OCI-LY7 (cell line): ENCODE measurements at regions not wholly inside any gene's neighbourhood (a gene's known extent, or its start where the extent isn't known, plus 50 kb on each side); places are given as distances from the start of the nearest gene placed in this dataset.

Experiments used
- BruUV-seq: library from RNA; stranded (reverse); fragments of 400-500 nt; replicated peaks from 2 replicates; lab custom pipeline; 2021; lab: Mats Ljungman, UMichigan
- CTCF ChIA-PET: fragments of 300-600 bp; sonication (Branson Sonifier 250); formaldehyde crosslinking; loops from one replicate; lab custom pipeline; 2022; ENCODE audit warnings: antibody characterized with exemption; ENCODE audit not compliant: unreplicated experiment; lab: Charles Lee
- POLR2A ChIA-PET: fragments of 300-600 bp; sonication (Branson Sonifier 250); formaldehyde crosslinking; loops from one replicate; lab custom pipeline; 2022; ENCODE audit warnings: antibody characterized with exemption; lab: Charles Lee
- DNase-seq: peaks from one replicate; pipeline ENCODE4 v3.0.0-alpha.2; 2015; ENCODE audit warnings: low spot score
- H2AFZ ChIP-seq: fragments of 200-600 bp; sonication (generic), shearing (Covaris generic); 2 replicates; pipeline ENCODE4 v1.6.1; 2014; ENCODE audit warnings: mild to moderate bottlenecking, antibody characterized with exemption, low read length, moderate library complexity
- H3K27ac ChIP-seq: fragments of 200-600 bp; sonication (generic); 2 replicates; pipeline ENCODE4 v1.5.1; 2014; ENCODE audit warnings: mixed run types, low read depth, mild to moderate bottlenecking, moderate library complexity, low read length, inconsistent platforms; ENCODE audit not compliant: poor library complexity, severe bottlenecking
- H3K36me3 ChIP-seq: fragments of 200-600 bp; sonication (generic); 2 replicates; pipeline ENCODE4 v1.6.1; 2014; ENCODE audit warnings: mild to moderate bottlenecking, antibody characterized with exemption, low read length, moderate library complexity, mixed read lengths; ENCODE audit not compliant: insufficient read depth
- H3K4me1 ChIP-seq: fragments of 200-600 bp; sonication (generic); 2 replicates; pipeline ENCODE4 v1.5.1; 2014; ENCODE audit warnings: mild to moderate bottlenecking, low read length; ENCODE audit not compliant: insufficient read depth, poor library complexity, severe bottlenecking
- H3K4me2 ChIP-seq: fragments of 200-600 bp; sonication (generic); 2 replicates; pipeline ENCODE4 v1.6.1; 2014; ENCODE audit warnings: mild to moderate bottlenecking, low read length
- H3K4me3 ChIP-seq: fragments of 200-600 bp; sonication (generic); 2 replicates; pipeline ENCODE4 v1.5.1; 2014; ENCODE audit warnings: mild to moderate bottlenecking, low read depth, low read length; ENCODE audit not compliant: poor library complexity, severe bottlenecking
- H3K79me2 ChIP-seq: fragments of 200-600 bp; sonication (generic); 2 replicates; pipeline ENCODE4 v1.6.1; 2016; ENCODE audit warnings: low read depth, mild to moderate bottlenecking, low read length, moderate library complexity, mixed read lengths; ENCODE audit not compliant: insufficient read depth
- H3K9me2 ChIP-seq: fragments of 200-600 bp; sonication (generic); 2 replicates; pipeline ENCODE4 v1.6.1; 2016; ENCODE audit warnings: mild to moderate bottlenecking, low read length, mixed read lengths; ENCODE audit not compliant: insufficient read depth
- H3K9me3 ChIP-seq: fragments of 200-600 bp; sonication (generic); 2 replicates; pipeline ENCODE4 v1.6.1; 2014; ENCODE audit warnings: mild to moderate bottlenecking, mixed run types, low read length, mixed read lengths
- H4K20me1 ChIP-seq: fragments of 200-600 bp; sonication (generic); 2 replicates; pipeline ENCODE4 v1.6.1; 2014; ENCODE audit warnings: mild to moderate bottlenecking, antibody characterized with exemption, low read length, moderate library complexity, mixed read lengths; ENCODE audit not compliant: insufficient read depth
- CTCF ChIP-seq: fragments of 200-600 bp; sonication (generic); conservative IDR thresholded peaks from 2 replicates; pipeline ENCODE4 v1.5.1; 2014; ENCODE audit warnings: mild to moderate bottlenecking, antibody characterized with exemption, low read length, moderate library complexity, mixed read lengths
- EZH2phosphoT487 ChIP-seq: fragments of 200-600 bp; sonication (generic); IDR thresholded peaks from 2 replicates; pipeline ENCODE4 v1.6.1; 2018; ENCODE audit warnings: low read depth, borderline replicate concordance, mild to moderate bottlenecking, mixed run types, antibody characterized with exemption, low read length, moderate library complexity, mixed read lengths
- intact Hi-C: fragments of 100-400 bp; cut with micrococcal nuclease; formaldehyde crosslinking; loops from one replicate; pipeline ENCODE4 v1.10.0; 2022; ENCODE audit not compliant: unreplicated experiment

GRCh38 chr3:53422954-53423698 is 71.3 kb upstream of the CACNA1D start:
- no TSS peak for BruUV-seq
- Histone ChIP-seq H3K9me3 (no peaks in the 10 kb centered on the region), H3K4me2 (no peak overlapping the region), H3K27ac (no peak overlapping the region), H3K4me1 (no peaks in the 10 kb centered on the region), H3K79me2 (no peaks in the 10 kb centered on the region), H3K36me3 (no peaks in the 10 kb centered on the region), H4K20me1 (no peaks in the 10 kb centered on the region), H3K4me3 (no peak overlapping the region), H3K9me2 (no peaks in the 10 kb centered on the region), H2AFZ (no peak overlapping the region)
- CTCF ChIA-PET = no interaction called here
- DNase-seq = no peak
- TF ChIP-seq EZH2phosphoT487 = no peak
- intact Hi-C loops = no loop called here
- POLR2A ChIA-PET = no interaction called here

GRCh38 chr3:53425936-53426335 is 68.5 kb upstream of the CACNA1D start:
- no peaks in the 10 kb centered on the region for H3K79me2 ChIP-seq
- no peaks in the 10 kb centered on the region for H3K9me2 ChIP-seq
- BruUV-seq = no TSS peak
- H2AFZ ChIP-seq = no peak overlapping the region
- H4K20me1 ChIP-seq = no peaks in the 10 kb centered on the region
- intact Hi-C loops = no loop called here
- H3K9me3 ChIP-seq = no peaks in the 10 kb centered on the region
- H3K36me3 ChIP-seq = no peaks in the 10 kb centered on the region
- peaks cover 17% of the 10 kb centered on the region for H3K4me1 ChIP-seq
- H3K27ac ChIP-seq = no peak overlapping the region
- no peak overlapping the region for H3K4me2 ChIP-seq
- TF ChIP-seq EZH2phosphoT487 (no peak), CTCF (no peak)
- ChIA-PET POLR2A (interaction anchor here (1.1 kb wide), 1 partner anchor 13 kb away, joined by 3 read pairs; no protein-coding TSS in a partner anchor), CTCF (no interaction called here)
- H3K4me3 ChIP-seq = no peak overlapping the region
- no peak for DNase-seq

DNA sequence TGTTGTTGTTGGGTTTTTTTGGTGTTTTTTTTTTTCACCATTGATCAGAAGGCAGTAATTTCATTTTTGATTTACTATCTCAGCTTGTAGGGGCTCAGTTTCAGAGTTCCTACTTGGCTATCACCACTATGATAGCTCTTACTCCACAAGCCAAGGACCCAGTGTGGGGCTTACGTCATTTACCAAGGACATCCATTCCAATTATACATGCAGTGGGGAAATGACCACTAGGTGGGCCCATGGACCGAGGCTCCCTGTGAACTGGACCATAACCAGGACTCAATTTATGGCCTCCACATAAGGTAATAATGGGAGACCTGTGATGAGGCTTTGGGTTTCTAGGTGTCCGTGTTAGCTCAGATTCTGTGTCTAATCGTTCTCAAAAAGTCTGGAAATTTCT is 67.5 kb upstream of the CACNA1D start:
- Histone ChIP-seq H3K9me2 (no peaks in the 10 kb centered on the region), H3K9me3 (no peaks in the 10 kb centered on the region), H4K20me1 (no peaks in the 10 kb centered on the region), H3K4me3 (no peak overlapping the region), H2AFZ (no peak overlapping the region), H3K4me1 (peaks cover 17% of the 10 kb centered on the region), H3K36me3 (no peaks in the 10 kb centered on the region), H3K79me2 (no peaks in the 10 kb centered on the region), H3K27ac (no peak overlapping the region), H3K4me2 (no peak overlapping the region)
- no TSS peak for BruUV-seq
- TF ChIP-seq EZH2phosphoT487 (no peak), CTCF (no peak)
- DNase-seq = no peak
- CTCF ChIA-PET = no interaction called here
- intact Hi-C loops = no loop called here
- POLR2A ChIA-PET = interaction anchor here (1.1 kb wide), 1 partner anchor 14 kb away, joined by 3 read pairs; no protein-coding TSS in a partner anchor
